ENCODE measurements at regions not wholly inside any gene's neighbourhood (a gene's known extent, or its start where the extent isn't known, plus 50 kb on each side); places are given as distances from the start of the nearest gene placed in this dataset.
A peak's percentile ranks its signal among the peaks of the same experiment; 100 is the strongest.

- TF ChIP-seq POLR2AphosphoS5 (IDR thresholded peaks at IDR 0.05) (no peak), EP300 (IDR thresholded peaks at IDR 0.05) (no peak)
- Histone ChIP-seq H3K27me3 (no peaks in the 10 kb centered on the region), H3K4me3 (no peak overlapping the region), H3K9me3 (no peaks in the 10 kb centered on the region), H3K27ac (no peak overlapping the region), H3K4me1 (peaks cover 20% of the 10 kb centered on the region), H3K36me3 (no peaks in the 10 kb centered on the region)
- DNase-seq (ENCODE audit: low spot score in 2 of 2): no peak
- WGBS: 96% methylated on average over 1 of the region's 1 CpG
Observed at GRCh38 chr1:60906526-60906925, 175.8 kb upstream of the NFIA start.

GRCh38 chr1:60906039-60906438 is 176.3 kb upstream of the NFIA start:
- Histone ChIP-seq H3K27me3 (no peaks in the 10 kb centered on the region), H3K9me3 (no peaks in the 10 kb centered on the region), H3K4me3 (no peak overlapping the region), H3K36me3 (no peaks in the 10 kb centered on the region), H3K27ac (no peak overlapping the region), H3K4me1 (peaks cover 20% of the 10 kb centered on the region)
- no peak for TF ChIP-seq CTCF (IDR thresholded peaks at IDR 0.05)
- TF ChIP-seq POLR2AphosphoS5 (IDR thresholded peaks at IDR 0.05): no peak
- no peak for TF ChIP-seq EP300 (IDR thresholded peaks at IDR 0.05)
- TF ChIP-seq POLR2A (IDR thresholded peaks at IDR 0.05): no peak
- WGBS: 95% methylated on average over 2 of the region's 2 CpGs
- DNase-seq (ENCODE audit: low spot score in 2 of 2): no peak

GRCh38 chr1:60904099-60904851 is 178.1 kb upstream of the NFIA start:
- no peak overlapping the region for H3K4me3 ChIP-seq
- H3K4me1 ChIP-seq: peaks cover 20% of the 10 kb centered on the region
- TF ChIP-seq POLR2A (IDR thresholded peaks at IDR 0.05) (no peak), CTCF (IDR thresholded peaks at IDR 0.05) (no peak), POLR2AphosphoS5 (IDR thresholded peaks at IDR 0.05) (no peak), EP300 (IDR thresholded peaks at IDR 0.05) (no peak)
- H3K9me3 ChIP-seq: no peaks in the 10 kb centered on the region
- H3K27me3 ChIP-seq: no peaks in the 10 kb centered on the region
- 30% methylated on average over 4 of the region's 4 CpGs for WGBS
- H3K27ac ChIP-seq: peak overlapping the region; percentile 75
- H3K36me3 ChIP-seq: no peaks in the 10 kb centered on the region
- DNase-seq (ENCODE audit: low spot score in 2 of 2): peak; percentile 66 to 80

GRCh38 chr1:60903591-60903990 is 178.8 kb upstream of the NFIA start:
- H3K4me1 ChIP-seq: peaks cover 20% of the 10 kb centered on the region
- peak; percentile 66 to 80 for DNase-seq (ENCODE audit: low spot score in 2 of 2)
- H3K27ac ChIP-seq: peak overlapping the region; percentile 75
- 39% methylated on average over 7 of the region's 10 CpGs for WGBS
- no peak for TF ChIP-seq POLR2A (IDR thresholded peaks at IDR 0.05)
- TF ChIP-seq CTCF (IDR thresholded peaks at IDR 0.05): no peak
- no peak for TF ChIP-seq POLR2AphosphoS5 (IDR thresholded peaks at IDR 0.05)
- no peak for TF ChIP-seq EP300 (IDR thresholded peaks at IDR 0.05)
- H3K9me3 ChIP-seq: no peaks in the 10 kb centered on the region
- no peaks in the 10 kb centered on the region for H3K36me3 ChIP-seq
- no peaks in the 10 kb centered on the region for H3K27me3 ChIP-seq
- H3K4me3 ChIP-seq: no peak overlapping the region

- Histone ChIP-seq H3K4me1 (peaks cover 16% of the 10 kb centered on the region), H3K27me3 (no peaks in the 10 kb centered on the region), H3K36me3 (no peaks in the 10 kb centered on the region), H3K9me3 (no peaks in the 10 kb centered on the region), H3K4me3 (no peak overlapping the region), H3K27ac (no peak overlapping the region)
- TF ChIP-seq POLR2AphosphoS5 (IDR thresholded peaks at IDR 0.05) (no peak), EP300 (IDR thresholded peaks at IDR 0.05) (no peak), POLR2A (IDR thresholded peaks at IDR 0.05) (no peak)
- no peak for DNase-seq (ENCODE audit: low spot score in 2 of 2)
- WGBS: 79% methylated on average over 3 of the region's 3 CpGs
Observed at GRCh38 chr1:60899464-60899863, 182.9 kb upstream of the NFIA start.

- H3K27me3 ChIP-seq: no peaks in the 10 kb centered on the region
- no peaks in the 10 kb centered on the region for H3K9me3 ChIP-seq
- DNase-seq (ENCODE audit: low spot score in 2 of 2): no peak
- H3K27ac ChIP-seq: no peak overlapping the region
- TF ChIP-seq POLR2AphosphoS5 (IDR thresholded peaks at IDR 0.05): no peak
- TF ChIP-seq EP300 (IDR thresholded peaks at IDR 0.05): no peak
- TF ChIP-seq POLR2A (IDR thresholded peaks at IDR 0.05): no peak
- TF ChIP-seq CTCF (IDR thresholded peaks at IDR 0.05): no peak
- 79% methylated on average over 4 of the region's 4 CpGs for WGBS
- no peak overlapping the region for H3K4me3 ChIP-seq
- peaks cover 11% of the 10 kb centered on the region for H3K4me1 ChIP-seq
- H3K36me3 ChIP-seq: no peaks in the 10 kb centered on the region
Observed at GRCh38 chr1:60898987-60899386, 183.4 kb upstream of the NFIA start.

Measured in suprapubic skin (tissue), 4 donors.